ENCODE measurements at regions not wholly inside any gene's neighbourhood (a gene's known extent, or its start where the extent isn't known, plus 50 kb on each side); places are given as distances from the start of the nearest gene placed in this dataset.

- H2BK120ac ChIP-seq (ENCODE audit: low read depth, low read length) = no peak overlapping the region
- H3K14ac ChIP-seq (replicated peaks; ENCODE audit: low read depth, low read length) = no peak overlapping the region
- H2AK5ac ChIP-seq (ENCODE audit: low read depth, low read length) = no peak overlapping the region
- H3K9me1 ChIP-seq (ENCODE audit: insufficient read depth, low read length) = no peaks in the 10 kb centered on the region
- H3K4me2 ChIP-seq (ENCODE audit: low read depth, low read length) = no peak overlapping the region
- no peaks in the 10 kb centered on the region for H3K27me3 ChIP-seq (ENCODE audit: control insufficient read depth, insufficient read depth, low read length)
- DNase-seq (no peak), ATAC-seq (ENCODE audit: low read depth) (no peak)
- H4K5ac ChIP-seq (ENCODE audit: low read depth, low read length) = no peak overlapping the region
- H3K36me3 ChIP-seq (ENCODE audit: control insufficient read depth, insufficient read depth, low read length) = no peaks in the 10 kb centered on the region
- H2BK5ac ChIP-seq (ENCODE audit: low read depth, low read length, poor library complexity, severe bottlenecking) = no peak overlapping the region
- intact Hi-C loops (cut with micrococcal nuclease) (no loop called here), in situ Hi-C loops (cut with MboI; ENCODE audit: low sequenced_read_pairs) (no loop called here), dilution Hi-C loops (cut with HindIII; ENCODE audit: low sequenced_read_pairs, unreplicated experiment) (no loop called here)
- POLR2A ChIA-PET (ENCODE audit: unreplicated experiment) = no interaction called here
- CTCF ChIA-PET = no interaction called here
- no peak overlapping the region for H4K8ac ChIP-seq (ENCODE audit: low read depth in 2 of 2, low read length in 2 of 2)
- no TSS peak for BruUV-seq (replicated peaks)
- H3K9ac ChIP-seq (ENCODE audit: low read depth, low read length) = no peak overlapping the region
- no peak overlapping the region for H3K27ac ChIP-seq (ENCODE audit: insufficient read depth, low read length)
- no peak overlapping the region for H2BK20ac ChIP-seq (ENCODE audit: low read depth, low read length)
- no peaks in the 10 kb centered on the region for H3K79me1 ChIP-seq (ENCODE audit: low read depth in 1 of 2, low read length in 2 of 2)
- WGBS, 2 experiments (ENCODE audit: extremely low coverage in 2 of 2, insufficient read length in 1 of 2) = no CpG with 5 or more reads among the region's 10 CpGs
- H3K4me3 ChIP-seq (ENCODE audit: insufficient read depth, low read depth, low read length) = no peak overlapping the region
- H2BK15ac ChIP-seq (ENCODE audit: low read depth, low read length) = no peak overlapping the region
- peaks cover 12% of the 10 kb centered on the region; the same call in 1 of the 2 replicates for H3K9me3 ChIP-seq (ENCODE audit: control insufficient read depth, insufficient read depth, low read length)
- H3K23ac ChIP-seq (ENCODE audit: low read depth, low read length) = no peak overlapping the region
- no peak overlapping the region for H2AK9ac ChIP-seq (replicated peaks; ENCODE audit: low read depth, low read length, poor library complexity)
- no peaks in the 10 kb centered on the region for H4K20me1 ChIP-seq (ENCODE audit: insufficient read depth, low read length)
- TF ChIP-seq BHLHE40 (IDR thresholded peaks at IDR 0.05; ENCODE audit: low read depth, low read length) = no peak
- TF ChIP-seq SMC3 (IDR thresholded peaks at IDR 0.05; ENCODE audit: low read depth, low read length) = no peak
- TF ChIP-seq RFX5 (IDR thresholded peaks at IDR 0.05; ENCODE audit: low read depth, low read length) = no peak
- TF ChIP-seq MXI1 (IDR thresholded peaks at IDR 0.05; ENCODE audit: borderline replicate concordance, low read depth, low read length) = no peak
- no peak for TF ChIP-seq CEBPB (IDR thresholded peaks at IDR 0.05; ENCODE audit: low read depth, low read length)
- no peak for TF ChIP-seq MAFK (IDR thresholded peaks at IDR 0.05; ENCODE audit: low read depth, low read length)
- no peak for TF ChIP-seq ELK1 (IDR thresholded peaks at IDR 0.05; ENCODE audit: borderline replicate concordance, low read depth, low read length)
- TF ChIP-seq USF2 (IDR thresholded peaks at IDR 0.05; ENCODE audit: low read depth, low read length) = no peak
- no peak for TF ChIP-seq CTCF (conservative IDR thresholded peaks at IDR 0.05; ENCODE audit: low read depth, low read length)
- no peak for TF ChIP-seq CHD1 (IDR thresholded peaks at IDR 0.05; ENCODE audit: low read depth, low read length)
- no peak for TF ChIP-seq FOS (IDR thresholded peaks at IDR 0.05; ENCODE audit: low read depth, low read length)
- no peak for TF ChIP-seq MAZ (IDR thresholded peaks at IDR 0.05; ENCODE audit: borderline replicate concordance, low read depth, low read length)
- no peak for TF ChIP-seq RCOR1 (IDR thresholded peaks at IDR 0.05; ENCODE audit: insufficient replicate concordance, low read length)
- TF ChIP-seq NFE2L2 (IDR thresholded peaks at IDR 0.05; ENCODE audit: low read depth, low read length) = no peak
- TF ChIP-seq POLR2A (IDR thresholded peaks at IDR 0.05; ENCODE audit: low read depth, low read length) = no peak
- no peak for TF ChIP-seq RAD21 (IDR thresholded peaks at IDR 0.05; ENCODE audit: low read length)
- no peak overlapping the region for H2AFZ ChIP-seq (replicated peaks; ENCODE audit: low read length, poor library complexity)
- no peaks in the 10 kb centered on the region for H3K4me1 ChIP-seq (ENCODE audit: control insufficient read depth, insufficient read depth, low read length)
- no peak overlapping the region for H3K4ac ChIP-seq (ENCODE audit: low read depth, low read length)
- no peak overlapping the region for H3K56ac ChIP-seq (ENCODE audit: extremely low read depth, insufficient read depth, low read length)
- H4K91ac ChIP-seq (ENCODE audit: insufficient read depth, low read depth, low read length) = no peak overlapping the region
- no peak overlapping the region for H3K18ac ChIP-seq (ENCODE audit: low read depth, low read length)
Observed at GRCh38 chrX:4129626-4130025, 416.2 kb upstream of the PRKX start.

All from IMR-90 (cell line).